Colonic mucosa (tissue), 4 donors: ENCODE measurements at regions not wholly inside any gene's neighbourhood (a gene's known extent, or its start where the extent isn't known, plus 50 kb on each side); places are given as distances from the start of the nearest gene placed in this dataset.
A peak's percentile ranks its signal among the peaks of the same experiment; 100 is the strongest.

Source experiments
- DNase-seq: peaks from one replicate; pipeline ENCODE4 v3.0.0-alpha.2; 2020
- H3K27ac ChIP-seq: fragments of 200-600 bp; one replicate; pipeline ENCODE4 v1.8.0; 2021
- H3K27me3 ChIP-seq: fragments of 200-600 bp; one replicate; pipeline ENCODE4 v1.8.0; 2021
- H3K36me3 ChIP-seq: fragments of 200-600 bp; one replicate; pipeline ENCODE4 v1.8.0; 2021
- H3K4me1 ChIP-seq: fragments of 200-600 bp; one replicate; pipeline ENCODE4 v1.8.0; 2021; ENCODE audit warnings: mild to moderate bottlenecking
- H3K4me3 ChIP-seq: fragments of 200-600 bp; one replicate; pipeline ENCODE4 v1.8.0; 2021
- H3K9ac ChIP-seq, 2 donors: one replicate each; pipeline ENCODE4 v1.7.0; 2013; ENCODE audit warnings: control low read depth in 2 of 2, low read depth in 2 of 2, low read length in 2 of 2
- H3K9me3 ChIP-seq: fragments of 200-600 bp; one replicate; pipeline ENCODE4 v1.8.0; 2021
- intact Hi-C: fragments of 100-400 bp; cut with DNase I; formaldehyde crosslinking; loops from one replicate; pipeline ENCODE4 v1.14.1; 2022
- TF ChIP-seq, protein P1 (sequence below): fragments of 200-600 bp; IDR thresholded peaks from one replicate; pipeline ENCODE4 v1.8.0; 2022; ENCODE audit warnings: antibody characterized with exemption, mild to moderate bottlenecking
- donor health status: healthy.
- donor health status: DM: no; HTN: no; CAD: no.
- donor health status: DM: no; HTN: no; CAD: no.

DNA sequence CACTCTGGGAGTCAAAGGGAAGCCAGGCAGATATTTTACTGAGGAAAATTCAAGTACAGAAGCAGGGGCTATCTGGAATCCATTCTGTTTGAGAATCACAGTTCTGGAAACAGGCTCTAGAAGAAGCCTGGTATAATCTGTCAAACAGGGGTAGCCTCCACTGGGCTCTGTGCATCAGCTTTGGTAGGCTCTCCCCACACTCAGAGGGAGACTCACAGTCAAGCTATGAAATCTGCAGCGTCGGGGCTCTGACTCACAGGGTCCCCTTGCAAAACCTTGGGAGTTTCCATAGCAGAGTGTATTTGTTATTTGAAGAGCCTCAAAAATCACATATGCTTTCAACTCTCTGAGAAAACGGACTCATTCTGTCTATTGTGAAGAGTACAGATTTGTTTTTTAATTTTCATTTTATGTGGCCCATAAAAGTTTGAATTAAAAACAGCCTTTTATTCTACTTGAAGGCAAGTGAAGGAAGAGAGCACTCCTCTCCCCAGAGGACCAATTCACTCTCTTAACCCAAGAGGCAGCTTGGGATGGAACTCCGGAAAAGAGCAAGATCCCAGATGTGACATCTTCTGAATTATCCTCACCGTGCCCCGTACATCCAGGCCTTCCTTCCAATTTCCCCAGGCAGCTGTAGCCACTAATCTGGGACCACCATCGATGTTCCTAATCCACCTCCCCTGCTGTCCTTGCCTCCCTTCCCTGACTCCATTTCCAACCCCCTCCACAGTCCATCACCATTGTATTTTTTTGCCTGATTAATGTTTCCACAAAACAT lies 590.9 kb upstream of the MGMT start:
- no peaks in the 10 kb centered on the region for H3K36me3 ChIP-seq
- no peak for DNase-seq
- TF ChIP-seq, protein P1, sequence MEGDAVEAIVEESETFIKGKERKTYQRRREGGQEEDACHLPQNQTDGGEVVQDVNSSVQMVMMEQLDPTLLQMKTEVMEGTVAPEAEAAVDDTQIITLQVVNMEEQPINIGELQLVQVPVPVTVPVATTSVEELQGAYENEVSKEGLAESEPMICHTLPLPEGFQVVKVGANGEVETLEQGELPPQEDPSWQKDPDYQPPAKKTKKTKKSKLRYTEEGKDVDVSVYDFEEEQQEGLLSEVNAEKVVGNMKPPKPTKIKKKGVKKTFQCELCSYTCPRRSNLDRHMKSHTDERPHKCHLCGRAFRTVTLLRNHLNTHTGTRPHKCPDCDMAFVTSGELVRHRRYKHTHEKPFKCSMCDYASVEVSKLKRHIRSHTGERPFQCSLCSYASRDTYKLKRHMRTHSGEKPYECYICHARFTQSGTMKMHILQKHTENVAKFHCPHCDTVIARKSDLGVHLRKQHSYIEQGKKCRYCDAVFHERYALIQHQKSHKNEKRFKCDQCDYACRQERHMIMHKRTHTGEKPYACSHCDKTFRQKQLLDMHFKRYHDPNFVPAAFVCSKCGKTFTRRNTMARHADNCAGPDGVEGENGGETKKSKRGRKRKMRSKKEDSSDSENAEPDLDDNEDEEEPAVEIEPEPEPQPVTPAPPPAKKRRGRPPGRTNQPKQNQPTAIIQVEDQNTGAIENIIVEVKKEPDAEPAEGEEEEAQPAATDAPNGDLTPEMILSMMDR: no peak
- intact Hi-C loops: no loop called here
- H3K27me3 ChIP-seq: no peaks in the 10 kb centered on the region
- no peak overlapping the region for H3K4me3 ChIP-seq
- no peak overlapping the region for H3K27ac ChIP-seq
- no peaks in the 10 kb centered on the region for H3K4me1 ChIP-seq
- H3K9me3 ChIP-seq: no peaks in the 10 kb centered on the region
- no peak overlapping the region for H3K9ac ChIP-seq

- H3K27ac ChIP-seq: no peak overlapping the region
- intact Hi-C loops: no loop called here
Observed at GRCh38 chr10:128877141-128877540, 589.9 kb upstream of the MGMT start.

DNA sequence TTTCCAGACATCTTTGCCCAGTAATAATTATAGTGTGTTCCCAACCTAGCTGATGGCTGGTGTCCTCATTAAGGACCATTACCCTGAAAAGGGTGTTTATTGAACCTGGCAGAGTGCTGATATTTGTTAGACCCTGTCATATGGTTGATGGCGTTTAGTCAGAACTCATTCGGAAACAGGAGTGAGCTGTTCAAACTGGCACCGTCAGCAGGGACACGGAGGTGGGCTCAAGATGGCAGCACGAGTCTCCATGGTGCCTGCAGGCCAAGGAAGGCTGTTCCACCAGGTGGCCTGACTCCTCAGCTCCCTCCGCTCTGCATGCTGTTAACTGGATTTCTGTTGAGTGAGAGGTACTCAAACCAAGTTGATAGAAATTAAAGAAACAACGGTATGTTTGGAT lies 589.1 kb upstream of the MGMT start:
- H3K4me3 ChIP-seq: no peak overlapping the region
- TF ChIP-seq, protein P1: no peak
- H3K4me1 ChIP-seq: no peaks in the 10 kb centered on the region
- no peak overlapping the region for H3K9ac ChIP-seq
- H3K9me3 ChIP-seq: no peaks in the 10 kb centered on the region
- DNase-seq: no peak
- H3K36me3 ChIP-seq: no peaks in the 10 kb centered on the region
- intact Hi-C loops: no loop called here
- no peak overlapping the region for H3K27ac ChIP-seq
- H3K27me3 ChIP-seq: no peaks in the 10 kb centered on the region

More at GRCh38 chr10:128877141-128877540, 589.9 kb upstream of the MGMT start:
- Histone ChIP-seq H3K4me1 (no peaks in the 10 kb centered on the region), H3K4me3 (no peak overlapping the region), H3K27me3 (no peaks in the 10 kb centered on the region), H3K9me3 (no peaks in the 10 kb centered on the region), H3K36me3 (no peaks in the 10 kb centered on the region), H3K9ac (no peak overlapping the region)
- no peak for DNase-seq
- TF ChIP-seq, protein P1: no peak

GRCh38 chr10:128879030-128879429 lies 588.0 kb upstream of the MGMT start:
- Histone ChIP-seq H3K9me3 (no peaks in the 10 kb centered on the region), H3K4me3 (no peak overlapping the region), H3K9ac (no peak overlapping the region), H3K27ac (no peak overlapping the region), H3K27me3 (no peaks in the 10 kb centered on the region), H3K4me1 (no peaks in the 10 kb centered on the region), H3K36me3 (no peaks in the 10 kb centered on the region)
- intact Hi-C loops: no loop called here
- TF ChIP-seq, protein P1: no peak
- no peak for DNase-seq

- Histone ChIP-seq H3K36me3 (no peaks in the 10 kb centered on the region), H3K4me1 (no peaks in the 10 kb centered on the region), H3K27ac (no peak overlapping the region), H3K9me3 (no peaks in the 10 kb centered on the region), H3K9ac (no peak overlapping the region), H3K27me3 (no peaks in the 10 kb centered on the region), H3K4me3 (no peak overlapping the region)
- TF ChIP-seq, protein P1: no peak
- intact Hi-C loops: no loop called here
- peak; percentile 4 for DNase-seq
Observed at GRCh38 chr10:128879441-128880140, 587.5 kb upstream of the MGMT start.
